ENCODE measurements at regions not wholly inside any gene's neighbourhood (a gene's known extent, or its start where the extent isn't known, plus 50 kb on each side); places are given as distances from the start of the nearest gene placed in this dataset.

DNA sequence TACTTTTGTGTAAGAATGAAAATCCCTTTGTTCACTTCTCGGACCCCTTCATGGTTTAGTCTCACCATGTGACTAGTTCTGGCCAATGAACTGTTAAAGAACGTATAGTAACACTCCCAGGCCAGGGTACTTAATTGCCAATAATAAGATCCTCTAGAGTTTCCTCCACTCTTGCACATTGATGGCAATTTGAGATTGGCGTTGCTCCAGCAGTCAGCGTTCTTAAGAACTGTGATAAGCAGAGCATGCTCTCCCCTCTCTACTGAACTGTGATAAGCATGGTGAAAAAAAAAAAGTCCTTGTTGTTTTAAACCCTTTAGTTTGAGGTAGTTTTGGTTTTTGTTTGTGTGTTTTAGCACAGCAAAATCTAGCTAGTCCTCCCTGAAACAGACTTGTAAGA is 854.5 kb downstream of the SLC6A15 start:
- no peaks in the 10 kb centered on the region for H3K4me1 ChIP-seq
- H3K9me3 ChIP-seq: no peaks in the 10 kb centered on the region
- no peaks in the 10 kb centered on the region for H3K27me3 ChIP-seq
- H3K36me3 ChIP-seq: no peaks in the 10 kb centered on the region
- DNase-seq (ENCODE audit: low spot score in 2 of 2): no peak
- intact Hi-C loops (cut with DNase I): no loop called here
- no peak overlapping the region for H3K4me3 ChIP-seq
- TF ChIP-seq, protein P1, sequence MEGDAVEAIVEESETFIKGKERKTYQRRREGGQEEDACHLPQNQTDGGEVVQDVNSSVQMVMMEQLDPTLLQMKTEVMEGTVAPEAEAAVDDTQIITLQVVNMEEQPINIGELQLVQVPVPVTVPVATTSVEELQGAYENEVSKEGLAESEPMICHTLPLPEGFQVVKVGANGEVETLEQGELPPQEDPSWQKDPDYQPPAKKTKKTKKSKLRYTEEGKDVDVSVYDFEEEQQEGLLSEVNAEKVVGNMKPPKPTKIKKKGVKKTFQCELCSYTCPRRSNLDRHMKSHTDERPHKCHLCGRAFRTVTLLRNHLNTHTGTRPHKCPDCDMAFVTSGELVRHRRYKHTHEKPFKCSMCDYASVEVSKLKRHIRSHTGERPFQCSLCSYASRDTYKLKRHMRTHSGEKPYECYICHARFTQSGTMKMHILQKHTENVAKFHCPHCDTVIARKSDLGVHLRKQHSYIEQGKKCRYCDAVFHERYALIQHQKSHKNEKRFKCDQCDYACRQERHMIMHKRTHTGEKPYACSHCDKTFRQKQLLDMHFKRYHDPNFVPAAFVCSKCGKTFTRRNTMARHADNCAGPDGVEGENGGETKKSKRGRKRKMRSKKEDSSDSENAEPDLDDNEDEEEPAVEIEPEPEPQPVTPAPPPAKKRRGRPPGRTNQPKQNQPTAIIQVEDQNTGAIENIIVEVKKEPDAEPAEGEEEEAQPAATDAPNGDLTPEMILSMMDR (IDR thresholded peaks at IDR 0.05): no peak
- no peak overlapping the region for H3K27ac ChIP-seq

DNA sequence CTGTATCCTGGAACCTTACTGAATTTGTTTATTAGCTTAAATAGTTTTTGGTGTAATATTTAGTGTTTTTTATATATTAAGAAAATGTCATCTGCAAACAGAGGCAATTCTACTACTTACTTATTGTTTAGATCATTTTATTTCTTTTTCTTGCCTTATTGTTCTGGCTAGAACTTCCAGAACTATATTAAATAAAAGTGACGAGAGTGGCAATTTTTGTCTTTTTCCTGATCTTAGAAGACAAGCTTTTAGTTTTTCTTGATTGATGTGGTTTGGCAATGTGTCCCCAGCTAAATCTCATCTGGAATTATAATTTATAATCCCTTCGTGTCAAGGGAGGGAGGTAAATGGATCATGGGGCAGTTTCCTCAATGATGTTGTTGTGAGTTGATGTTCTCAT is 857.8 kb downstream of the SLC6A15 start:
- no peaks in the 10 kb centered on the region for H3K4me1 ChIP-seq
- no peaks in the 10 kb centered on the region for H3K36me3 ChIP-seq
- no peak overlapping the region for H3K27ac ChIP-seq
- no peaks in the 10 kb centered on the region for H3K9me3 ChIP-seq
- no peaks in the 10 kb centered on the region for H3K27me3 ChIP-seq
- TF ChIP-seq, protein P1 (IDR thresholded peaks at IDR 0.05): no peak
- no peak for DNase-seq (ENCODE audit: low spot score in 2 of 2)
- no peak overlapping the region for H3K4me3 ChIP-seq
- intact Hi-C loops (cut with DNase I): no loop called here

DNA sequence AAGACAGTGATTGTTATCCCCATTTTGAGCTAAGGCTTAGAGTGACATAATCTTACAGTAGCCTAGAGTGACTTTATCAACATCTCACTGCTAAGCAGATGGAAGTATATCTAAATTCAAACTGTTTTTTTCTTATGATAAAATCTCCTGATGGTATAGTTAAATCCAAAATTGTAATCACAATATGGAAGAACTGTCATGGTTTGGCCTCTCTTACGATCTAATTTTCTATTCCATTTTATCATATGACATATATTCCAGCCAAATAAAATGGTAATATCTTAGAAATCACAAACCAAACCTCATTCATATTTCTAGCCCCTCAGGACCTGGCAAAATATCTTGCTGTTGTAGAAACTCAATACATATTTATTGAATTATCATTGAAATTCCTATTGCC is 864.7 kb downstream of the SLC6A15 start:
- H3K27me3 ChIP-seq: no peaks in the 10 kb centered on the region
- TF ChIP-seq, protein P1 (IDR thresholded peaks at IDR 0.05): no peak
- intact Hi-C loops (cut with DNase I): no loop called here
- H3K4me3 ChIP-seq: no peak overlapping the region
- H3K27ac ChIP-seq: no peak overlapping the region
- no peaks in the 10 kb centered on the region for H3K36me3 ChIP-seq
- DNase-seq (ENCODE audit: low spot score in 2 of 2): no peak
- H3K9me3 ChIP-seq: no peaks in the 10 kb centered on the region
- H3K4me1 ChIP-seq: no peaks in the 10 kb centered on the region

DNA sequence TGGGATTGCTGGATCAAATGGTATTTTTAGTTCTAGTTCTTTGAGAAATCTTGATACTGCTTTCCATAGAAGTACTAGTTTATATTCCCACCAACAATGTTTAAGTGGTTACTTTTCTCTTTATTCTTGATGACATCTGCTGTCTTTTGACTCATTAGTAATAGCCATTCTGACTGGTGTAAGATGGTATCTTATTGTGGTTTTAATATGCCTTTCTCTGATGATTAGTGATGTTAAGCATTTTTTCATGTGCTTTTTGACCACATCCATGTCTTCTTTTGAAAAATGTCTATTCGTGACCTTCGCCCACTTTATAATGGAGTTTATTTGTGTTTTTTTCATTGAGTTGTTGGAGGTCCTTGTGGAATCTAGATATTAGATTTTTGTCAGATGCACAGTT is 865.7 kb downstream of the SLC6A15 start:
- no peaks in the 10 kb centered on the region for H3K27me3 ChIP-seq
- H3K36me3 ChIP-seq: no peaks in the 10 kb centered on the region
- TF ChIP-seq, protein P1 (IDR thresholded peaks at IDR 0.05): no peak
- no peak overlapping the region for H3K27ac ChIP-seq
- DNase-seq (ENCODE audit: low spot score in 2 of 2): no peak
- H3K9me3 ChIP-seq: no peaks in the 10 kb centered on the region
- intact Hi-C loops (cut with DNase I): no loop called here
- no peaks in the 10 kb centered on the region for H3K4me1 ChIP-seq
- no peak overlapping the region for H3K4me3 ChIP-seq

DNA sequence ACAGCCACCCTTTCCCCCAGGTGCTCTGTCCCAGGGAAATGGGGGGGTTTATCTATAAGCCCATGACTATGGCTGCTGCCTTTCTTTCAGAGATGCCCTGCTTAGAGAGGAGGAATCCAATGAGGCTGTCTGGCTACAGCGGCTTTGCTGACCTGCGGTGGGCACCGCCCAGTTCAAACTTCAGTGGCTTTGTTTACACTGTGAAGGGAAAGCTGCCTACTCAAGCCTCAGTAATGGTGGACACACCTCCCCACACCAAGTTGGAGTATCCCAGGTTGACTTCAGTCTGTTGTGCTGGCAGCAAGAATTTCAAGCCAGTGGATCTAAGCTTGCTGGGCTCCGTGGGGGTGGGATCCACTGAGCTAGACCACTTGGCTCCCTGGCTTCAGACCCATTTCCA is 869.2 kb downstream of the SLC6A15 start:
- Histone ChIP-seq H3K4me1 (no peaks in the 10 kb centered on the region), H3K36me3 (no peaks in the 10 kb centered on the region), H3K27ac (no peak overlapping the region), H3K27me3 (no peaks in the 10 kb centered on the region), H3K4me3 (no peak overlapping the region), H3K9me3 (no peaks in the 10 kb centered on the region)
- intact Hi-C loops (cut with DNase I): no loop called here
- no peak for DNase-seq (ENCODE audit: low spot score in 2 of 2)
- TF ChIP-seq, protein P1 (IDR thresholded peaks at IDR 0.05): no peak

DNA sequence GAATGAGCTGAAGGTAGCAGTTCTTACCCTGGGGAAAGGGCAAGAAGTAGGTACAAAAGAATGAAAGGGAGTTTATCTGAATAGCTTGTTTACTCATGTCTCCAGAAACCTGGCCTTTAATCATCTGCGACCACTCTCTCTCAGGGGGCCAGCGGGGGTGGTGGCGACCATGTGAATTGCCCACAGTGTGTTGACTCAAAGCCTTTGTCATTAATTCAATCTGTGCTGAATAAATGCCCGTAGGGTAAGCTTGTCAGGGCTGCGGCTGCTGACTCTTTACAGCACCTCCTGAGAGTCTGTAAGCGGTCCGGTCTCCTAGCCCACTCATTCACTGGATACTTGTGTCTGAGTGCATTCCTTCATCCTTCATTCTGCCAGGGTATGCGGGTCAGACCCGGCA is 874.4 kb downstream of the SLC6A15 start:
- intact Hi-C loops (cut with DNase I): no loop called here
- H3K27ac ChIP-seq: no peak overlapping the region
- no peak overlapping the region for H3K4me3 ChIP-seq
- no peaks in the 10 kb centered on the region for H3K36me3 ChIP-seq
- TF ChIP-seq, protein P1 (IDR thresholded peaks at IDR 0.05): no peak
- H3K27me3 ChIP-seq: no peaks in the 10 kb centered on the region
- no peak for DNase-seq (ENCODE audit: low spot score in 2 of 2)
- peaks cover 0 to 3% of the 10 kb centered on the region in 2 donors for H3K9me3 ChIP-seq
- H3K4me1 ChIP-seq: no peaks in the 10 kb centered on the region

Measured in ascending aorta (tissue), 2 donors.